Mucosa of rectum (tissue), 2 donors: ENCODE measurements at regions not wholly inside any gene's neighbourhood (a gene's known extent, or its start where the extent isn't known, plus 50 kb on each side); places are given as distances from the start of the nearest gene placed in this dataset.
A peak's percentile ranks its signal among the peaks of the same experiment; 100 is the strongest.
"Not testable (repeated sequence)": the region's sequence is repeated elsewhere in the genome, so short reads cannot be mapped to it uniquely, and the experiment has no call there.

Experiments
- H3K27ac ChIP-seq, 2 donors: one replicate each; pipeline ENCODE4 v1.7.0; 2013; ENCODE audit warnings: inconsistent platforms in 2 of 2, low read depth in 2 of 2, low read length in 2 of 2
- H3K27me3 ChIP-seq, 2 donors: one replicate each; pipeline ENCODE4 v1.7.0; 2013; ENCODE audit warnings: low read length in 2 of 2; ENCODE audit not compliant: control insufficient read depth in 2 of 2, insufficient read depth in 2 of 2
- H3K36me3 ChIP-seq, 2 donors: one replicate each; pipeline ENCODE4 v1.7.0; 2013; ENCODE audit warnings: low read length in 2 of 2; ENCODE audit not compliant: control insufficient read depth in 2 of 2, insufficient read depth in 2 of 2
- H3K4me1 ChIP-seq, 2 donors: one replicate each; pipeline ENCODE4 v1.7.0; 2013; ENCODE audit warnings: low read length in 2 of 2, mild to moderate bottlenecking in 1 of 2; ENCODE audit not compliant: control insufficient read depth in 2 of 2, insufficient read depth in 2 of 2
- H3K4me3 ChIP-seq, 2 donors: one replicate each; pipeline ENCODE4 v1.7.0; 2013; ENCODE audit warnings: low read length in 2 of 2
- H3K9ac ChIP-seq, 2 donors: one replicate each; pipeline ENCODE4 v1.7.0; 2013; ENCODE audit warnings: low read length in 2 of 2, low read depth in 1 of 2, mild to moderate bottlenecking in 1 of 2
- H3K9me3 ChIP-seq, 2 donors: one replicate each; pipeline ENCODE4 v1.7.0; 2013; ENCODE audit warnings: low read length in 2 of 2; ENCODE audit not compliant: control insufficient read depth in 2 of 2
- donor health status: healthy.
- donor health status: Normal muscosa, but diverticular disease.

DNA sequence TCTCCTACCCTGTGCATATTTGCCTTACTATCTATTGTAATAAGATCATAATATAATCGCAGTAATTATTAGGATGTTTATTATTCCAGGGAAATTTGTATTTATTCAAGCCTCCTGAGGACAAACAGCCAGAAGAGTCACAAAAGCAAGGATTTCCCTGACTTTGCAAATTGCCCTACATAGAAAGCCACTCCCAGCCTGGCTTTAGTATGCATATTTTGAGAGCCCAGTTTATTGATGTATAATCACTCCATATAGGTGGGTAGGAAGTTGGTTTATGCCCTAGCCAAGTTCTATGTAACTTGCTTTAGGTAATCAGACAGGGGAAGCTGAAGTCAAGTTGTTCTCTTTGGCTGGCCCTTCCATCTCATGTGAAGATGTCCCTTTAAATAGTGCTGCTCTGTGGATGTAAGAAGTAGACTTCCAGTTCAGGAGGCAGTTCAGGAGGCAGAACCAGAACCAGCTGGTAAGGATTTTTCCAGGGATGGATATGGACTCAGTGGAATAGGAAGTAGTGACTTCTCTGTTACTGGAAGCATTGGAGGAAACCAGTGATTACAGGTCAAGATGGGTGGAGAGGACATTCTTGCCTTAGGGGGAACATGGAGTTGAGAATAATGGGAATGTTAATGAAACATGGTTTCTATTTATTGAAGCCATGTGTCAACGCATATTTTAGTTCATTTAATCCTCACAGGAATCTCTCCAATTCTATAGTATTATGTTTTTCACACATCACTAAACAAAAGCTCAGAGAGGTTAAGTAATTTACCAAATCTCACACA is 70.5 kb upstream of the KIT start:
- H3K27me3 ChIP-seq, result no peaks in the 10 kb centered on the region
- no peaks in the 10 kb centered on the region for H3K9me3 ChIP-seq
- no peak overlapping the region for H3K9ac ChIP-seq
- H3K36me3 ChIP-seq, result no peaks in the 10 kb centered on the region
- peaks cover 6 to 19% of the 10 kb centered on the region in 2 donors for H3K4me1 ChIP-seq
- no peak overlapping the region for H3K4me3 ChIP-seq
- peak overlapping the region; percentile 76 to 81 for H3K27ac ChIP-seq

DNA sequence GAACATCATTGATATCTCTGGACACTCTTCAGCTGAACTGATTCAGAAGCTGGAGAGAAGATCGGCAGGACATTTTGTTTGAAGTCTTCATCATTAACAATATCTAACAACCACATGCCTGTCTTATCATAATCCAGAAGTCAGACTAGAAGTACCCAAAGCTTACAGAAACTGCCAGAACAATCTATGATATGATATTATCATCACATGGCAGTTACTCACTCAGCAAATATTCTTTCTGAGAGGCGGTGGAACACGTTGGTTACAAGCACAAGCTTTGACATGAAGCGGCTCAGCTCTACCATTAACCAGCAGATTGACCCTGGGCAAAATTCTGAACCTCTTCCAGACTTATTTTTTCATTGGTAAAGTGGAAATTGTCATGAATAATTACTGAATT is 69.4 kb upstream of the KIT start:
- no peak overlapping the region for H3K4me3 ChIP-seq
- no peak overlapping the region for H3K27ac ChIP-seq
- peaks cover 6 to 19% of the 10 kb centered on the region in 2 donors for H3K4me1 ChIP-seq
- no peaks in the 10 kb centered on the region for H3K36me3 ChIP-seq
- H3K27me3 ChIP-seq, result no peaks in the 10 kb centered on the region
- H3K9me3 ChIP-seq, result no peaks in the 10 kb centered on the region
- H3K9ac ChIP-seq, result no peak overlapping the region

DNA sequence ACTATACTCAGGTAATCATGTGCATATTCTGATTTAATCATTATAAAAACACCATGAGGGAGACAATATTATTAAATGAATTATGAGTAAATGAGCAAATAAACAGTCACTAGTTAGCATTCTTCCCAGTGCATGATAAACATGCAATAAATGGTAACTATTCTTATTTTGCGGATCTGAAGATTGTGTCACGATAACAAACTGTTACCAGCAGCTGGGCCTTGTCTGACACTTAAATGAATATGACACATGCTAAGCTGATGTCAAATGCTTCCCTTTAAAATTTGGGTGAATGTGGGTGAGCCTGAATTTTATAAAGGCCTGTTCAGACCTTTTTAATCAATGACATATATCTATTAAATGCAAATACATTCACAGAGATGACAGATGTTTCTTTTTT is 68.2 kb upstream of the KIT start:
- Histone ChIP-seq H3K27ac (no peak overlapping the region), H3K36me3 (no peaks in the 10 kb centered on the region), H3K27me3 (no peaks in the 10 kb centered on the region), H3K9me3 (no peaks in the 10 kb centered on the region), H3K4me1 (peaks cover 6 to 19% of the 10 kb centered on the region in 2 donors), H3K9ac (no peak overlapping the region), H3K4me3 (no peak overlapping the region)

- Histone ChIP-seq H3K27me3 (no peaks in the 10 kb centered on the region), H3K4me3 (no peak overlapping the region), H3K36me3 (no peaks in the 10 kb centered on the region), H3K9me3 (no peaks in the 10 kb centered on the region), H3K9ac (no peak overlapping the region), H3K27ac (no peak overlapping the region), H3K4me1 (no peaks in the 10 kb centered on the region)
These were observed 63.9 kb upstream of the KIT start for GRCh38 chr4:54593795-54594322.

GRCh38 chr4:54596201-54596600 is 61.6 kb upstream of the KIT start:
- Histone ChIP-seq H3K27me3 (no peaks in the 10 kb centered on the region), H3K4me1 (no peaks in the 10 kb centered on the region), H3K36me3 (no peaks in the 10 kb centered on the region), H3K9me3 (no peaks in the 10 kb centered on the region), H3K27ac (no peak overlapping the region), H3K4me3 (no peak overlapping the region), H3K9ac (no peak overlapping the region)

DNA sequence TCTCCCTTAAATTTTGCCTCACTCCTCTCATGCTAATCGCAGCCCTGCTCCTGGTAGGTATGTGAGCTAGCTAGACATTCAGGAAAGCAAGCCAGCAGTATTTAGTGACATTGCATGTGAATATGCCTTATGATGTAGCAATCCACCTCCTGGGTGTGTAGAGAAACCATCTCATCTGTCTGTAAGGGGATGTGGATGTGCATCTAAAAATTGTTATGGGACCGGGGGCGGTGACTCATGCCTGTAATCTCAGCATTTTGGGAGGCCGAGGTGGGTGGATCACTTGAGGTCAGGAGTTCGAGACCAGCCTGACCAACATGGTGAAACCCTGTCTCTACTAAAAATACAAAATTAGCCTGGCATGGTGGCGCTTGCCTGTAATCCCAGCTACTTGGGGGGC is 60.1 kb upstream of the KIT start:
- not testable (repeated sequence) for H3K4me3 ChIP-seq, H3K9me3 ChIP-seq, H3K4me1 ChIP-seq, H3K9ac ChIP-seq, H3K27ac ChIP-seq, H3K36me3 ChIP-seq, H3K27me3 ChIP-seq

- H3K4me3 ChIP-seq, H3K4me1 ChIP-seq, H3K9ac ChIP-seq: not testable (repeated sequence)
These were observed 55.6 kb upstream of the KIT start for GRCh38 chr4:54602175-54602574.

DNA sequence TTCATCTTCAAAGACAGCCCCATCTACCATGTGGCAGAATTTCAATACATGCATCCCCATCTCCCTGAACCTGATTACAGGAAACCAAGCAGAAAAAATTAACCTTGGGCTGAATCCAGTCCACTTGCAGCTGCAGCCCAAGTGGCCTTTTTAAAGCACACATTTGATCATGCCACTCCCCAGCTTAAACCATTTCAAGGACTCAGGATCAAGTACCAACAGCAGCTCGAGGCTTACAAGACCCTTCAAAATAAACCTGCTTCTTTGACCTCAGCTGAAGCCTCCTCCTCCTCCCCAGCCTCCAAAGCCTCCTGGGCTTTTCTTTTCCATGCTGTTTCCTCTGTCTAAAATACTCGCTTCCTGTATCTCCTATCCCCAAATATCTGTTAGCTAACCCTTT is 50.7 kb upstream of the KIT start:
- Histone ChIP-seq H3K27me3 (no peaks in the 10 kb centered on the region), H3K27ac (no peak overlapping the region), H3K4me3 (no peak overlapping the region), H3K4me1 (no peaks in the 10 kb centered on the region), H3K9ac (no peak overlapping the region), H3K36me3 (no peaks in the 10 kb centered on the region), H3K9me3 (no peaks in the 10 kb centered on the region)

More at GRCh38 chr4:54602175-54602574, 55.6 kb upstream of the KIT start:
- H3K27ac ChIP-seq, H3K9me3 ChIP-seq, H3K36me3 ChIP-seq, H3K27me3 ChIP-seq: not testable (repeated sequence)

DNA sequence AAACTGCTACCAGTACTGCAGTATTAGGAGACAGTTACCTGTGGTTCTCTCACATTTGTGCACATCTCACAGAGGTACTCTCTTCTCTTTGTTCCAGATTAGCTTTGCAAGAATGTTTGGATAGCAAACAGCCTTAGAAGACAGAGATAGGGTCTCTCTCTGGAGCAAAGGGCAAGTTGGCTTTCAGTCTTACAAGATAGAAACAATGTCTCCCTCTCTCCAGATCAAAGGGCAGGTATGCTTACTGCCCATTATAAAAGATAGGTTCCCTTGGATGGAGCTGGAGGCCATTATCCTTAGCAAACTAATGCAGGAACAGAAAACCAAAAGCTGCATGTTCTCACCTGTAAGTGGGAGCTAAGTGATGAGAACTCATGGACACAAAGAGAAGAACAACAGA is 50.2 kb upstream of the KIT start:
- H3K9me3 ChIP-seq, result no peaks in the 10 kb centered on the region
- H3K27ac ChIP-seq, result no peak overlapping the region
- no peaks in the 10 kb centered on the region for H3K4me1 ChIP-seq
- no peak overlapping the region for H3K9ac ChIP-seq
- H3K27me3 ChIP-seq, result no peaks in the 10 kb centered on the region
- no peaks in the 10 kb centered on the region for H3K36me3 ChIP-seq
- H3K4me3 ChIP-seq, result no peak overlapping the region
